Neural cell (in vitro differentiated cells): ENCODE measurements at regions not wholly inside any gene's neighbourhood (a gene's known extent, or its start where the extent isn't known, plus 50 kb on each side); places are given as distances from the start of the nearest gene placed in this dataset.

Source experiments
- H2AFZ ChIP-seq: fragments of 200-600, 300-800 bp; sonication (generic), shearing (Covaris generic); 2 replicates; pipeline ENCODE4 v1.6.0; 2014; ENCODE audit warnings: low read depth, mild to moderate bottlenecking, antibody characterized with exemption, low read length, moderate library complexity
- H3F3A ChIP-seq: fragments of 200-600 bp; shearing (Covaris generic); 2 replicates; pipeline ENCODE4 v1.6.1; 2016; ENCODE audit warnings: mild to moderate bottlenecking, moderate library complexity, mixed read lengths, antibody characterized with exemption, low read length; ENCODE audit not compliant: insufficient read depth, poor library complexity, severe bottlenecking
- H3K27ac ChIP-seq: fragments of 200-600, 300-800 bp; sonication (generic), shearing (Covaris generic); 2 replicates; pipeline ENCODE4 v1.5.1; 2014; ENCODE audit warnings: mild to moderate bottlenecking, low read length, moderate library complexity
- H3K27me3 ChIP-seq: fragments of 300-800, 200-600 bp; sonication (generic), shearing (Covaris generic); 2 replicates; pipeline ENCODE4 v1.6.0; 2014; ENCODE audit warnings: mild to moderate bottlenecking, low read depth, low read length, moderate library complexity; ENCODE audit not compliant: insufficient read depth
- H3K36me3 ChIP-seq: fragments of 300-800, 200-600 bp; sonication (generic), shearing (Covaris generic); 2 replicates; pipeline ENCODE4 v1.5.1; 2014; ENCODE audit warnings: mild to moderate bottlenecking, antibody characterized with exemption, low read length, moderate library complexity; ENCODE audit not compliant: insufficient read depth
- H3K4me2 ChIP-seq: fragments of 300-800, 200-600 bp; sonication (generic), shearing (Covaris generic); 2 replicates; pipeline ENCODE4 v1.6.0; 2014; ENCODE audit warnings: mild to moderate bottlenecking, low read length
- H3K4me3 ChIP-seq: fragments of 300-800, 200-600 bp; sonication (generic), shearing (Covaris generic); 2 replicates; pipeline ENCODE4 v1.5.1; 2014; ENCODE audit warnings: mild to moderate bottlenecking, low read length, moderate library complexity
- H3K79me2 ChIP-seq: fragments of 200-600 bp; shearing (Covaris generic); replicated peaks from 2 replicates; pipeline ENCODE4 v1.6.0; 2014; ENCODE audit warnings: mild to moderate bottlenecking, low read length, moderate library complexity; ENCODE audit not compliant: insufficient read depth
- H3K9ac ChIP-seq: fragments of 300-800, 200-600 bp; sonication (generic), shearing (Covaris generic); 2 replicates; pipeline ENCODE4 v1.6.1; 2016; ENCODE audit warnings: mild to moderate bottlenecking, low read length, mixed read lengths
- H3K9me2 ChIP-seq: fragments of 200-600 bp; shearing (Covaris generic); 2 replicates; pipeline ENCODE4 v1.6.1; 2016; ENCODE audit warnings: mild to moderate bottlenecking, low read length, mixed read lengths; ENCODE audit not compliant: insufficient read depth
- H3K9me3 ChIP-seq: fragments of 200-600, 300-800 bp; sonication (generic), shearing (Covaris generic); 2 replicates; pipeline ENCODE4 v1.6.1; 2016; ENCODE audit warnings: mild to moderate bottlenecking, mixed run types, low read length, moderate library complexity, mixed read lengths
- H4K20me1 ChIP-seq: fragments of 200-600 bp; shearing (Covaris generic); 2 replicates; pipeline ENCODE4 v1.6.1; 2016; ENCODE audit warnings: mild to moderate bottlenecking, mixed run types; ENCODE audit not compliant: insufficient read depth
- CTCF ChIP-seq: fragments of 450-650 bp; IDR thresholded peaks from 2 replicates; pipeline ENCODE4 v1.5.1; 2014; ENCODE audit warnings: antibody characterized with exemption, mild to moderate bottlenecking, moderate library complexity; ENCODE audit not compliant: poor library complexity, severe bottlenecking
- EP300 ChIP-seq: fragments of 450-650 bp; conservative IDR thresholded peaks from 2 replicates; pipeline ENCODE4 v1.6.1; 2014; ENCODE audit warnings: antibody characterized with exemption, mild to moderate bottlenecking, moderate library complexity; ENCODE audit not compliant: poor library complexity, severe bottlenecking
- EZH2 ChIP-seq: fragments of 200-600, 300-800 bp; shearing (Covaris generic), sonication (generic); IDR thresholded peaks from 2 replicates; pipeline ENCODE4 v1.6.1; 2014; ENCODE audit warnings: antibody characterized with exemption, low read length, borderline replicate concordance, mild to moderate bottlenecking; ENCODE audit not compliant: insufficient read depth, poor library complexity, severe bottlenecking
- MXI1 ChIP-seq: fragments of 450-650 bp; conservative IDR thresholded peaks from 2 replicates; pipeline ENCODE4 v1.6.1; 2014; ENCODE audit warnings: antibody characterized with exemption, mild to moderate bottlenecking; ENCODE audit not compliant: poor library complexity, severe bottlenecking
- POLR2AphosphoS5 ChIP-seq: IDR thresholded peaks from 2 replicates; pipeline ENCODE4 v1.6.1; 2012
- RAD21 ChIP-seq: fragments of 450-650 bp; conservative IDR thresholded peaks from 2 replicates; pipeline ENCODE4 v1.6.1; 2014; ENCODE audit warnings: antibody characterized with exemption, mild to moderate bottlenecking, moderate library complexity
- REST ChIP-seq: IDR thresholded peaks from 2 replicates; pipeline ENCODE4 v1.6.1; 2012; ENCODE audit warnings: borderline replicate concordance
- SMC3 ChIP-seq: fragments of 450-650 bp; conservative IDR thresholded peaks from 2 replicates; pipeline ENCODE4 v1.6.1; 2014; ENCODE audit warnings: antibody characterized with exemption, mild to moderate bottlenecking, moderate library complexity; ENCODE audit not compliant: poor library complexity
- TAF1 ChIP-seq: IDR thresholded peaks from 2 replicates; pipeline ENCODE4 v1.6.1; 2012; ENCODE audit warnings: low read depth

GRCh38 chr1:94641990-94642389, 100.4 kb upstream of the F3 start:
- no peak overlapping the region for H3K4me3 ChIP-seq
- H3K36me3 ChIP-seq = no peaks in the 10 kb centered on the region
- H3K9me3 ChIP-seq = no peaks in the 10 kb centered on the region
- no peaks in the 10 kb centered on the region for H3K27me3 ChIP-seq
- no peak overlapping the region for H3K27ac ChIP-seq
- no peaks in the 10 kb centered on the region for H3K9me2 ChIP-seq
- H2AFZ ChIP-seq = no peak overlapping the region
- H4K20me1 ChIP-seq = no peaks in the 10 kb centered on the region
- TF ChIP-seq REST = no peak
- no peak for TF ChIP-seq CTCF
- TF ChIP-seq EP300 = no peak
- no peak for TF ChIP-seq RAD21
- no peak for TF ChIP-seq TAF1
- TF ChIP-seq SMC3 = no peak
- TF ChIP-seq MXI1 = no peak
- no peak for TF ChIP-seq POLR2AphosphoS5
- TF ChIP-seq EZH2 = no peak
- H3K79me2 ChIP-seq = no peaks in the 10 kb centered on the region
- no peaks in the 10 kb centered on the region for H3F3A ChIP-seq
- H3K4me2 ChIP-seq = no peak overlapping the region
- H3K9ac ChIP-seq = no peak overlapping the region

- Histone ChIP-seq H2AFZ (no peak overlapping the region), H3K36me3 (no peaks in the 10 kb centered on the region), H3K79me2 (no peaks in the 10 kb centered on the region), H3K4me2 (no peak overlapping the region), H3K9me3 (no peaks in the 10 kb centered on the region), H3K27ac (no peak overlapping the region), H3K9ac (no peak overlapping the region), H3K27me3 (no peaks in the 10 kb centered on the region), H3K9me2 (no peaks in the 10 kb centered on the region), H3F3A (no peaks in the 10 kb centered on the region), H3K4me3 (no peak overlapping the region), H4K20me1 (no peaks in the 10 kb centered on the region)
- no peak for TF ChIP-seq EP300
Observed at GRCh38 chr1:94640125-94640524, 98.6 kb upstream of the F3 start.

DNA sequence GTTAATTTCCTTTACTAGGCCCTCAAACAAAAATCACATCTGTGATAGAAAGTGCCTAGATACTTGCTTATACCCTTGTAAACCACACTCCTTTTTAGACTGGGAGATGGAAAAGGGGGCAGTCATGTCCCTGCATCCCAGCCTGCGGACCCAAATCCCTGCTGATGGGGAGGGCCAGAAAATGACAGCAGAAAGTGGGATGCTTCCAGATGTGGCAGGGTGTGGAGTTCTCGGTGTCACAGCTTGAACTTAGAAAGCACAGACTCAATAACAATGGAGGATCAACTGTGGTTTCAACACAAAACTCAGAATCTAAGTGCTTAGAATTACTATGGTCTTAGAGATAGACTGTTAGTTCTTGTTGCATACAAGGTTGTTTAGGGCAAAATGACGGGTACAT, 95.6 kb upstream of the F3 start:
- TF ChIP-seq TAF1 (no peak), RAD21 (no peak), MXI1 (no peak), EP300 (no peak), POLR2AphosphoS5 (no peak), EZH2 (no peak), REST (no peak), CTCF (no peak), SMC3 (no peak)
- no peaks in the 10 kb centered on the region for H3K9me2 ChIP-seq

More for the DNA sequence above, 95.6 kb upstream of the F3 start:
- Histone ChIP-seq H2AFZ (no peak overlapping the region), H4K20me1 (no peaks in the 10 kb centered on the region), H3K9ac (no peak overlapping the region), H3K27ac (no peak overlapping the region), H3K4me2 (no peak overlapping the region), H3K27me3 (no peaks in the 10 kb centered on the region), H3K9me3 (no peaks in the 10 kb centered on the region), H3K79me2 (no peaks in the 10 kb centered on the region), H3K36me3 (no peaks in the 10 kb centered on the region), H3F3A (no peaks in the 10 kb centered on the region), H3K4me3 (no peak overlapping the region)
